ACC112 (cell line): ENCODE measurements at regions not wholly inside any gene's neighbourhood (a gene's known extent, or its start where the extent isn't known, plus 50 kb on each side); places are given as distances from the start of the nearest gene placed in this dataset.

ENCODE experiments used
- H2AFZ ChIP-seq: fragments of 200-600 bp; sonication (generic); one replicate; pipeline ENCODE4 v1.6.0; 2017; ENCODE audit warnings: antibody characterized with exemption, low read length; ENCODE audit not compliant: unreplicated experiment
- H3K27ac ChIP-seq: fragments of 200-600 bp; sonication (generic); 2 replicates; pipeline ENCODE4 v1.5.1; 2014; ENCODE audit warnings: low read depth, mild to moderate bottlenecking, antibody characterized with exemption, low read length, moderate library complexity
- H3K27me3 ChIP-seq: fragments of 200-600 bp; sonication (generic); 2 replicates; pipeline ENCODE4 v1.6.1; 2014; ENCODE audit warnings: mild to moderate bottlenecking, antibody characterized with exemption, low read length, moderate library complexity, mixed read lengths; ENCODE audit not compliant: insufficient read depth
- H3K36me3 ChIP-seq: fragments of 200-600 bp; sonication (generic); 2 replicates; pipeline ENCODE4 v1.6.1; 2016; ENCODE audit warnings: mild to moderate bottlenecking, antibody characterized with exemption, low read length, moderate library complexity, mixed read lengths; ENCODE audit not compliant: insufficient read depth
- H3K4me1 ChIP-seq: fragments of 200-600 bp; sonication (generic); one replicate; pipeline ENCODE4 v1.6.1; 2016; ENCODE audit warnings: low read length, mixed read lengths; ENCODE audit not compliant: insufficient read depth, unreplicated experiment, control insufficient read depth
- H3K4me3 ChIP-seq: fragments of 200-600 bp; sonication (generic); 2 replicates; pipeline ENCODE4 v1.5.1; 2014; ENCODE audit warnings: mild to moderate bottlenecking, low read depth, low read length
- H3K79me2 ChIP-seq: fragments of 200-600 bp; sonication (generic); one replicate; pipeline ENCODE4 v1.6.0; 2016; ENCODE audit warnings: low read length; ENCODE audit not compliant: control insufficient read depth, unreplicated experiment, insufficient read depth

- no peak overlapping the region for H3K4me3 ChIP-seq
- H2AFZ ChIP-seq, result no peak overlapping the region
- peaks cover 40% of the 10 kb centered on the region for H3K27me3 ChIP-seq
- H3K27ac ChIP-seq, result no peak overlapping the region
- H3K4me1 ChIP-seq, result no peaks in the 10 kb centered on the region
- no peaks in the 10 kb centered on the region for H3K79me2 ChIP-seq
- H3K36me3 ChIP-seq, result no peaks in the 10 kb centered on the region
Measured at GRCh38 chr11:129291546-129291945, 84.1 kb upstream of the BARX2 start.

DNA sequence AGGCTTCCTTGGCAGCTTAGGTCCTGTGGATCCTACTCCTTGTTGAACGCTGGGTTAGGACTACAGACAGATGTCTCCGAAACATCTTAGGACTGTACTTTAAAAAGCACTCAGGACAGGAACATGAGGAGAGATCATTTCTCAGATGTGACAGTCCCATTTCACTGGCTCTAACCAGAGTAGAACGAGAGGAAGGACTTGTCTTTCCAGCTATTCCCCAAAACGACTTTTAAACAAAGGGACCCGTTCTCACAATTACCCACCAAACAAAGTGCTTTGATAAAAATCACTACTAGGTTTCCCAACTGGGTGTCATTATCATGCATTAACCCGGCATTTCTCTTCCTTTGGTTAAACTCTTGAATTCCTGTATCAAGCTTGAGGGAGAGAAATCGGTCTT, 84.7 kb upstream of the BARX2 start:
- Histone ChIP-seq H3K27ac (no peak overlapping the region), H3K4me1 (no peaks in the 10 kb centered on the region), H3K36me3 (no peaks in the 10 kb centered on the region), H3K79me2 (no peaks in the 10 kb centered on the region), H3K4me3 (no peak overlapping the region), H3K27me3 (peaks cover 40% of the 10 kb centered on the region), H2AFZ (no peak overlapping the region)

DNA sequence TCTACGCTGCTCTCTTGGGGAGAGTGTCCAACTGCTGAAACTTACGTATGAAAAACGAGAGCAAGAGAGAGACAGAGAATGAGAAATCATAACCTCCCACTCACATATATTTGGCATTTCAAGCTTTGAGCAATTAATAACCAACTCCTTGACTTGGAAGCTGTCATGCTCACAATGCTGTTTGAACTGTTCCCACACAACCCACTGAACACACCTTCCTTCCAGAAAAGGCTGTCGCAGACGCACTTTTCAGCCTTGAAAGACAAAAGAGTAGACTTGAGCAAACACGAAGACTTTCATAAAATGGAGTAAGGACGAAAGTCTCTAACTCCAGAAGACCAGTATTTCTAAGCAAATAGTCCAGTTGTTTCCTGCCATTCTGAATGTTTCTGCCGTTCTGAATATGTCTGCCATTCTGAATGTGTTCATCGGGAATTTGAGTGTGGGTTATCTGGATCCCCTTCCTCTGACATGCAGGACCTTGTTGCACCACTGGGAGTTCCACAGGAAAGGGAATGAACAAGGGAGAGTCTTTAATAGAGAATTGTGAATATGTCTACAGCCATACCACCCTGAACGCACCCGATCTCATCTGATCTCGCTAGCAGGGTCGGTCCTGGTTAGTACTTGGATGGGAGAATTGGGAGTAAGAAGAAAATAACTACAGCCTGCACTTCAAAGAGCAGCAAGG, 86.2 kb upstream of the BARX2 start:
- Histone ChIP-seq H3K36me3 (no peaks in the 10 kb centered on the region), H3K4me3 (no peak overlapping the region), H3K27me3 (peaks cover 33% of the 10 kb centered on the region), H2AFZ (no peak overlapping the region), H3K4me1 (no peaks in the 10 kb centered on the region), H3K79me2 (no peaks in the 10 kb centered on the region), H3K27ac (no peak overlapping the region)

GRCh38 chr11:129287920-129288319, 87.7 kb upstream of the BARX2 start:
- H2AFZ ChIP-seq, result no peak overlapping the region
- no peaks in the 10 kb centered on the region for H3K79me2 ChIP-seq
- peaks cover 31% of the 10 kb centered on the region for H3K27me3 ChIP-seq
- H3K36me3 ChIP-seq, result no peaks in the 10 kb centered on the region
- H3K4me3 ChIP-seq, result no peak overlapping the region
- H3K27ac ChIP-seq, result no peak overlapping the region
- no peaks in the 10 kb centered on the region for H3K4me1 ChIP-seq

GRCh38 chr11:129286813-129287212, 88.8 kb upstream of the BARX2 start:
- Histone ChIP-seq H3K36me3 (no peaks in the 10 kb centered on the region), H2AFZ (no peak overlapping the region), H3K4me1 (no peaks in the 10 kb centered on the region), H3K79me2 (no peaks in the 10 kb centered on the region), H3K27me3 (peaks cover 31% of the 10 kb centered on the region), H3K4me3 (no peak overlapping the region), H3K27ac (no peak overlapping the region)

DNA sequence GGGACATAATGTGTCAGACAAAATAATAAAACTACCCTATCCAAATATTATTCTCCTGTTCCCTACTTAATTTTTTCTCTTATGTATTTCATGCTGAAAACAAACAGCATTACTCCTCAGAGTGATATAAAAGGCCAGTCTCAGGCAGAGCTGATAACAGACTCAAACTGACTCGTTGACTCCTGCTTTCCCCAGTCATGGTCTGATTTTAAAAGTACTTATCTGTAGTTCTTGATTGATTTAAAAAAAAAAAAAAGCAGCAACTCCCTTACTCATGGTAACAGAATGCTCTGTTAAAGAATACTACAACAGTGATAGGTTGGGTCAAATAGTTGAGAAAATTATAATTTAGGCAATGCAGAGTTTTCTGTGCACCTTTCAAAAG, 90.3 kb upstream of the BARX2 start:
- no peaks in the 10 kb centered on the region for H3K36me3 ChIP-seq
- no peaks in the 10 kb centered on the region for H3K79me2 ChIP-seq
- peaks cover 6% of the 10 kb centered on the region for H3K4me1 ChIP-seq
- H3K27ac ChIP-seq, result no peak overlapping the region
- H2AFZ ChIP-seq, result no peak overlapping the region
- H3K4me3 ChIP-seq, result no peak overlapping the region
- peaks cover 17% of the 10 kb centered on the region; the same call in 1 of the 2 replicates for H3K27me3 ChIP-seq

DNA sequence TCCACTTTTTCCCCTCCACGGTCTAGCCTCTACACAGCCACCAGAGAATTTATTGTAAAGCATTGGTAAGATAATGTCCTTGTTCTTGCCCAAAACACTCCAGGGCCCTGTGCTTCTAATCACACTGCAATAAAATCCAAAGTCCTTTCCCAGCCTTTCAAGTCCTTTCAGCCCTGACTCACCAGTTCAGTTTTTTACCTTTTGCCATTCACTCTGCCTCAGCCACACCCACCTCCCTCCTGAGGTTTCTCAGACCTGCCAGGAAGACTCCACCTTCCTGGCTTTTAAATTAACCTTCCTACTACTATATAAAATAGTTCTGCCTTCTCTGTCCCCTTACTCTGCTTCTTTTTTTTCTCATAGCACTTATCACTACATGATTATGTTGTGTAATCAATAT, 91.0 kb upstream of the ARHGAP32 start:
- Histone ChIP-seq H3K27ac (no peak overlapping the region), H3K36me3 (no peaks in the 10 kb centered on the region), H2AFZ (no peak overlapping the region), H3K79me2 (peaks cover 5% of the 10 kb centered on the region), H3K27me3 (no peaks in the 10 kb centered on the region), H3K4me1 (peaks cover 8% of the 10 kb centered on the region), H3K4me3 (no peak overlapping the region)

DNA sequence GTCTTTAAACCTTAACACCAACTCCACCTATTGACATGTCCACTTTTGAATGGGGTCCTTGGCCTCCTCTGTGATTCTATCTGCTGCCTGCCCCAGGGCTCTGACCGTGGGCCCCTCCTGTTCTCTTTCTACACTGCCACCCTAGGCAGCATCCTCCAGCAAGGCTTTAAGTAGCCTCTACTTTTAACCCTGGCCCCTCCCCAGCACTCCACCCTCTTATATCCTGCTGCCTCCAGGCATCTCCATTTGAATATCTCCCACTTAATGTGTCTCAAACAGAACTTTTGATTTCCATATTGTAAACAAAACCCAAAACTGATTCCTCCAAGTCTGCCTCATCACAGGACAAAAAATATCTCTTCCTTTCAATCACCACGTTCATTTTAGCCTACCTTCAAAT, 90.5 kb upstream of the ARHGAP32 start:
- H3K36me3 ChIP-seq, result no peaks in the 10 kb centered on the region
- H2AFZ ChIP-seq, result no peak overlapping the region
- peaks cover 13% of the 10 kb centered on the region for H3K4me1 ChIP-seq
- no peak overlapping the region for H3K27ac ChIP-seq
- H3K79me2 ChIP-seq, result peaks cover 10% of the 10 kb centered on the region
- no peak overlapping the region for H3K4me3 ChIP-seq
- no peaks in the 10 kb centered on the region for H3K27me3 ChIP-seq

DNA sequence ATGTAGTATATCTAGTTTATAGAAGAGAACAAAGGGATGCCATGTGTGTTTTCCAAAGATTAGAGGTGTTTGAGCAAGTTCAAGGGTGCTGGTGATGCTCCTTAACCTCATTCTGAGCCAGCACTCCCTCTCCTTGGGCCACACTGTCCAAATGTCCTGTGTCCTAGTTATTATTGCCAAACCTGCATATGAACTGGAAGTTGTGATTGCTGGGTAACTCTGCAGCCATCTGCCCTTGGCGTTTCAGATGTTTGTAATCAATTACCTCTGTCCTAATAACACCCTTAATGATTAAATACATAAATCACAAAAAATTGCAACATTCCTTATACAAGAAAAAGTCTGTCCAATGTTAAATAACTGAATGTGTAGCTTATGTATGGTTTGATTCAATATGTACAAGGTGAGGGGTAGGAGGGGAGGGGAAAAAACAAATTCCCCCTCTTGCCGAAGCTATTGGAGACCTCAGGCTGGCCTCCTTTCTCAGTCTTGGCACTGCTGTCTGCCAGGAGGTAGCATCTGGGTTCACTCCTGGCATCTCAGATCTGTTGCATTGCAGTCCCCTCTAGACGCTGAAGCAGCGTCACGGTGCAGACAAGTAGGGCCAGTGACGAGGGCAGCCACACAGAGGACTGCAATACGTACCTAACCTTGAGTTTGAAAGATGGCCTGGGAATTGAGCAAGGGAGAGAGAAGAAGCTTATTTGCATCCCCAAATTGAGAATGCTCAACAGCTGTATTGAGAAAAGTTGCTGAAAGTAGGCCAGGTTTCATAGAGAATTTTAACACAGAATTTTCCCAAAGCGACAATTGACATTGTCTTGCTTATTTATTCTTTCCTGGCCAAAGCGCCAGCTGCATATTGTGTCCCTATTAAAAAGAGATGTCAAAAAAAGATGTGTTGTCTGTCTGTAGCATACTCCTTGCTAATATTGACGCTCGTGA, 89.6 kb upstream of the ARHGAP32 start:
- Histone ChIP-seq H3K27me3 (no peaks in the 10 kb centered on the region), H2AFZ (no peak overlapping the region), H3K27ac (no peak overlapping the region), H3K4me1 (peaks cover 15% of the 10 kb centered on the region), H3K36me3 (no peaks in the 10 kb centered on the region), H3K79me2 (peaks cover 19% of the 10 kb centered on the region), H3K4me3 (no peak overlapping the region)

- Histone ChIP-seq H3K79me2 (peaks cover 33% of the 10 kb centered on the region), H3K4me3 (peak overlapping the region; percentile 89), H3K27ac (peak overlapping the region; percentile 42; the same call in 1 of the 2 replicates), H3K36me3 (no peaks in the 10 kb centered on the region), H2AFZ (peak overlapping the region; percentile 100), H3K4me1 (peaks cover 15% of the 10 kb centered on the region), H3K27me3 (no peaks in the 10 kb centered on the region)
Measured at GRCh38 chr11:129280027-129280811, 88.1 kb upstream of the ARHGAP32 start.
